GM12878 (cell line): ENCODE measurements at regions not wholly inside any gene's neighbourhood (a gene's known extent, or its start where the extent isn't known, plus 50 kb on each side); places are given as distances from the start of the nearest gene placed in this dataset.

Experiments
- ATF3 ChIP-seq: IDR thresholded peaks from 2 replicates; pipeline ENCODE4 v1.6.1; 2011; ENCODE audit warnings: low read depth, mild to moderate bottlenecking, low read length, moderate library complexity, borderline replicate concordance; ENCODE audit errors: extremely low read depth
- BACH1 ChIP-seq: fragments of 450-650 bp; IDR thresholded peaks from 2 replicates; pipeline ENCODE4 v1.6.1; 2017; ENCODE audit warnings: mild to moderate bottlenecking, borderline replicate concordance
- CBFB ChIP-seq: IDR thresholded peaks from 2 replicates; pipeline ENCODE4 v1.6.1; 2016; ENCODE audit warnings: antibody characterized with exemption, low read depth
- CBX3 ChIP-seq: fragments of 200-600 bp; sonication (generic); IDR thresholded peaks from 2 replicates; pipeline ENCODE4 v1.6.1; 2016; ENCODE audit warnings: low read depth, borderline replicate concordance
- CTCF ChIP-seq, 3 experiments: IDR thresholded peaks in 2 of 3; conservative IDR thresholded peaks in 1 of 3; 2 replicates each; pipeline ENCODE4 v1.5.1; 2011; ENCODE audit warnings: low read depth in 3 of 3, low read length in 3 of 3, mild to moderate bottlenecking in 3 of 3, control low read depth in 2 of 3, moderate library complexity in 2 of 3, inconsistent platforms in 1 of 3, mixed read lengths in 1 of 3; ENCODE audit not compliant: control insufficient read depth in 2 of 3, insufficient read depth in 1 of 3; ENCODE audit errors: extremely low read depth in 1 of 3
- EP300 ChIP-seq, 2 experiments: fragments of 150-350 bp in 1 of 2; IDR thresholded peaks; 2 replicates each; pipeline ENCODE4 v1.6.1; 2011 to 2012; ENCODE audit warnings: low read depth in 2 of 2, low read length in 2 of 2, borderline replicate concordance in 1 of 2, improper control_type of control experiment in 1 of 2, inconsistent platforms in 1 of 2; ENCODE audit not compliant: control insufficient read depth in 1 of 2
- MAX ChIP-seq: IDR thresholded peaks from 2 replicates; pipeline ENCODE4 v1.6.1; 2012; ENCODE audit warnings: low read depth, low read length, improper control_type of control experiment
- POLR2A ChIP-seq: IDR thresholded peaks from 2 replicates; pipeline ENCODE4 v1.6.1; 2011; ENCODE audit warnings: low read depth, mild to moderate bottlenecking, low read length
- RAD21 ChIP-seq: IDR thresholded peaks from 2 replicates; pipeline ENCODE4 v1.6.1; 2011; ENCODE audit warnings: mild to moderate bottlenecking, low read depth, low read length, moderate library complexity; ENCODE audit not compliant: insufficient read depth
- SMAD5 ChIP-seq: IDR thresholded peaks from 2 replicates; pipeline ENCODE4 v1.6.1; 2016; ENCODE audit warnings: antibody characterized with exemption, low read depth
- SMC3 ChIP-seq: IDR thresholded peaks from 2 replicates; pipeline ENCODE4 v1.6.1; 2011; ENCODE audit warnings: low read length, improper control_type of control experiment, borderline replicate concordance
- TARDBP ChIP-seq: IDR thresholded peaks from 2 replicates; pipeline ENCODE4 v1.6.1; 2016; ENCODE audit warnings: borderline replicate concordance

- TF ChIP-seq CTCF (IDR thresholded peaks at IDR 0.05 in 2 of 3, conservative IDR thresholded peaks at IDR 0.05 in 1 of 3; ENCODE audit: control insufficient read depth in 2 of 3, extremely low read depth in 1 of 3, insufficient read depth in 1 of 3, low read depth in 3 of 3, low read length in 3 of 3) (no peak), POLR2A (no peak), CBFB (no peak), ATF3 (no peak), TARDBP (no peak), CBX3 (no peak), BACH1 (no peak), EP300 (IDR thresholded peaks at IDR 0.05; ENCODE audit: borderline replicate concordance in 1 of 2, control insufficient read depth in 1 of 2, low read depth in 2 of 2, low read length in 2 of 2) (no peak), SMAD5 (no peak), RAD21 (no peak), MAX (no peak), SMC3 (no peak)
Measured at GRCh38 chr6:81999270-81999669, 246.8 kb upstream of the TENT5A start.
